Activated T-cell treated with anti-CD3 and anti-CD28 coated beads, Interleukin-2, amount 50 U/mL, for 1 hour (primary cell): ENCODE measurements at regions not wholly inside any gene's neighbourhood (a gene's known extent, or its start where the extent isn't known, plus 50 kb on each side); places are given as distances from the start of the nearest gene placed in this dataset.
"Not testable (repeated sequence)": the region's sequence is repeated elsewhere in the genome, so short reads cannot be mapped to it uniquely, and the experiment has no call there.

Experiments
- DNase-seq: peaks from one replicate; pipeline ENCODE4 v3.0.0-alpha.2; 2020

GRCh38 chr18:5830902-5831301 is 64.4 kb downstream of the TMEM200C start:
- DNase-seq = not testable (repeated sequence)

DNA sequence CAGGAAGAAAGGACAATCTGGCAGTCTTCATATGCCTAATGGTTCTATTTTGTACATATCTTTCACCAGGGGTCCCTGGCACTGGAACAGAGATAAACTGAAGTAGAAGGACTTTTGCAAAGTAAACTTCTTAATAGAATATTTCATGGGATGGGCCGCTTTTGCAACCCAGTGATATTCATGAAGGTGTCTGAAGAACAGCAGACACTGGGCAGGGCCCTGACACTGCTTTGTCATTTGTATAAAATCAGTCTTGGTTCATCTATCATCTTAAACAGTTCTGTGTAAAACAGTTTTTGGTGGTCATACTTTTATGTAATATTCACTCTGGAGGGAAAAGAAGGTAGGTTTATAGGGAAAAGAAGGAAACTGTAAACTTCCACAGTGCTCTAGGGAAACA is 66.4 kb downstream of the TMEM200C start:
- DNase-seq = no peak

DNA sequence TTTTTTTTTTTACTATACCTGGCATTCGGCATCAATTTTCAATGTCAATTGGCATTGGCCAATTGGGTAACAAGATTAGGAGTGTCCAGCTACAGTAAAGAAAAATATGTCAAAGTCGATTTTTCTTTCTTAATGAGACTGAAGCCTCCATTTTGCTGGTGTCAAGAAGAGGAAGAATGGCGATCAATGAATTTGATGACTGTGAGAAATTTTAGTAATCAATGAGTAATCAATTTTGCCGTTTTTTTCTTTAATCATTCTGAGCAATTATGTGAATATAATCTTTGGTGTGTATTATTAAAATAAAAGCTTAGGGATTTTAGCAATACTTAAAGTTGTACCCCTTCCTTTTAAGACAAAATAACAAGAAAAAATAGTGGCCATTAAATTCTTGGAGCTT is 69.7 kb downstream of the TMEM200C start:
- DNase-seq = no peak

- no peak for DNase-seq
Measured at GRCh38 chr18:5824370-5824984, 70.8 kb downstream of the TMEM200C start.

- no peak for DNase-seq
Measured at GRCh38 chr18:5817816-5818215, 77.5 kb downstream of the TMEM200C start.

GRCh38 chr18:5806860-5807259 is 88.5 kb downstream of the TMEM200C start:
- no peak for DNase-seq

DNA sequence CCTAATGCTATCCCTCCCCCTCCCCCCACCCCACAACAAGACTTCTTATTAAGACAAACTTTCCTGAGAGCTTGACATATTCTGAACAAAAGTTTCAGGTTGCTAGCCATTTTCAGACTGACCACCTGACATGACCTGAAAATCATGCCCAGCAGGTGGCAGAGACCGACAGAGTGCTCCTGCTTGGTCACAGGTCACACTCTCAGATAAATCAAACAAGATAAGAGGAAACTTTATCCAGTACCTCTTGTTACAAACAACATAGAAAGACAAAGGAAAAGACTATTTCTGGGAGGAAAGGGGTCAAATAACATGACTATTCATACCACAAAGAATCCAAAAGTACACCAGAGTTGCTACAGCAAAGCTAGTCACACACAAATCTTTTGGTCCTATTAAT is 107.4 kb downstream of the TMEM200C start:
- no peak for DNase-seq

GRCh38 chr18:5779922-5780321 is 115.4 kb downstream of the TMEM200C start:
- no peak for DNase-seq

- DNase-seq = no peak
Measured at GRCh38 chr18:5772306-5773105, 122.8 kb downstream of the TMEM200C start.

GRCh38 chr18:5771343-5771742 is 124.0 kb downstream of the TMEM200C start:
- no peak for DNase-seq

GRCh38 chr18:5770176-5770575 is 125.1 kb downstream of the TMEM200C start:
- no peak for DNase-seq

- DNase-seq = no peak
Measured at GRCh38 chr18:5768454-5768853, 126.9 kb downstream of the TMEM200C start.

GRCh38 chr18:5759194-5759593 is 136.1 kb downstream of the TMEM200C start:
- no peak for DNase-seq

- no peak for DNase-seq
Measured at GRCh38 chr18:5756823-5757222, 138.5 kb downstream of the TMEM200C start.

GRCh38 chr18:5747678-5748077 is 147.6 kb downstream of the TMEM200C start:
- DNase-seq = no peak

- DNase-seq = no peak
Measured at GRCh38 chr18:5746844-5747243, 148.5 kb downstream of the TMEM200C start.

DNA sequence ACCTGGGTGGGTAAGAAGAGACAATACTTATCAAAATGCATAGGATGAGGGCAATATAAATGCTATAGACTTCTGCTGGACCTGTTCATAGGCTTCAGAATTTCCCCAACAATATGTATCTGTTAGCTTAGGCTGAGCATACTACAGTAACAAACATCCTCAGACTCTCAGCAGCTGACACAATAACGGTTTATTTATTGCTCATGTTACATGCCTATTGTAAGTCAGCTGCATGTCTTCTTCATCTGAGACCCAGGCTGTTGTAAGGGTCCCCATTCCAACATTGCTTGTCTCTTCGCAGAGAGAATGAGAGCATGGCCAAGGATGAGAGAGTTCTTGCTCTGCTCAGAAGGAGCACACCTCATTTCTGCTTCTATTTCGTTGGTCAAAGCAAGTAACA is 150.7 kb downstream of the TMEM200C start:
- DNase-seq = no peak

- DNase-seq = no peak
Measured at GRCh38 chr18:5738526-5738925, 156.8 kb downstream of the TMEM200C start.

DNA sequence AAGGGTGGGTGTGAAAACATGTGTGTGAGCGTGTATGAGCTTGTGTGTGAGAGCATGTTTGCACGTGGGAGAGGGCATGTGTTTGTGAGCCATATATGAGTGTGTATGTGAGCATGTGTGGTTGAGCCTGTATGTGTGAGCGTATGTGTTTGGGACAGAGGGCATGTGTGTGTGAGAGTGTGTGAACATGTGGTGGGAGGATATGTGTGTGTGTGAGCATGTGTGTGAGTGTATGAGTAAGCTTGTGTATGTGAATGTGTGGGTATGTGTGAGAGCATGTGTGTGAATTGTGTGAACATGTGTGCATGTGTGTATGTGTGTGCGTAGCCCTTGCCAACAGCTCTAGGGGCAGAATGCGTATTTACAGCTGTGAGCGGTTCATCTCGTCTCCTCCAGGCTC is 163.0 kb downstream of the TMEM200C start:
- DNase-seq = no peak

GRCh38 chr18:5729983-5730699 is 165.2 kb downstream of the TMEM200C start:
- DNase-seq = no peak

GRCh38 chr18:5728531-5728930 is 166.8 kb downstream of the TMEM200C start:
- no peak for DNase-seq

GRCh38 chr18:5726011-5726410 is 169.3 kb downstream of the TMEM200C start:
- no peak for DNase-seq

DNA sequence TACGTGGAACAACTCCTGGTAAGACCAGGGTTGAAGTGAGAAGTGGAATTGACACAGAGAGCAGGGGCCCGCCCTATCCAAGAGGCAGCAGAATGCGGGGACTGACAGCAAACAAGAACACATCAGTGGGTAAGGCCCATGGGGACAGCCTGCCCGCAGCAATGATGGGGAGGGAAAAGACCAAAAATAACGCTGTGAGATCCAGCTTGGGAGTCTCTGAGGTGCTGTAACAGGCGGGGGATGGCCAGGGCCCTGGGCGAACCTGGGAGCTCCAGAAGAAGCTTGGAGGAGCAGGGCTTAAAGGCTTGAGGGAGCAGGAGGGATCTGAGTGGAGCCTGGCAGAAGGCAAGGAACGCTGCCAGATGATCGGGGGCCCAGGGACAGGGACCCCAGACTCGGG is 173.4 kb downstream of the TMEM200C start:
- DNase-seq = no peak

DNA sequence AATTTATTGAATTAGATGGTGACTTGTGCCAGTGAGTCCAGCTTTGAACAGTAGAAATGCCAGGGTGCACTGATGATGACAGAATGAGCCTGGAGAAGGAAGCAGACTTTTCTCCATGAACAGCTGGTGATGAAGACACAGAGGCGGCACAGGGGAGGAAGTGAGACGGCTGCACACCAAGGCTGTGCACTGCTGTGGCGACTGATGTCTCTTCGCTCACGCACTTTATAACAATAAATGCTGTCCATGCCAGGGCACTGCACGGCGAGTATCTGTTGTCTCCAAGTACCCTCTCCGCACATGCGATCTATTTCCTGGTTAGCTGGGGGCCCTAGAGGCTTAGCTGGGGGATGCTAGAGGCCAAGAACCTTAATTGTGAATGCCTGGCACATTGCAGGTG is 175.2 kb downstream of the TMEM200C start:
- DNase-seq = no peak
